B cell (primary cell): ENCODE measurements at regions not wholly inside any gene's neighbourhood (a gene's known extent, or its start where the extent isn't known, plus 50 kb on each side); places are given as distances from the start of the nearest gene placed in this dataset.

ENCODE experiments used
- ATAC-seq: fragments of 200-7000 bp; cut with Tn5 transposase; one replicate; pipeline ENCODE4 v1.10.0; 2021; ENCODE audit warnings: low read depth, mild to moderate bottlenecking, moderate number of reproducible peaks, moderate library complexity
- CTCF ChIA-PET: fragments of 350-600 bp; sonication (Branson Sonifier 250); formaldehyde crosslinking; loops from one replicate; lab custom pipeline; 2021; ENCODE audit warnings: antibody characterized with exemption, inconsistent platforms; lab: Charles Lee
- POLR2A ChIA-PET: fragments of 350-600 bp; sonication (Branson Sonifier 250); formaldehyde crosslinking; loops from one replicate; lab custom pipeline; 2021; ENCODE audit warnings: antibody characterized with exemption; lab: Charles Lee
- DNase-seq: peaks from one replicate; pipeline ENCODE4 v3.0.0; 2013
- H2AFZ ChIP-seq: 2 replicates; pipeline ENCODE4 v1.6.1; 2012; ENCODE audit warnings: mild to moderate bottlenecking, low read depth, low read length; ENCODE audit not compliant: insufficient read depth, poor library complexity, severe bottlenecking
- H3K27ac ChIP-seq, 2 donors: 1 replicate in 1 of 2; 2 replicates in 1 of 2; pipeline ENCODE4 v1.5.1; 2012 to 2013; ENCODE audit warnings: low read length in 2 of 2, mild to moderate bottlenecking in 2 of 2, moderate library complexity in 1 of 2
- H3K27me3 ChIP-seq, 4 experiments: fragments of 200-600 bp in 1 of 4; sonication (generic) in 1 of 4; replicated peaks in 1 of 4; 1 replicate in 2 of 4; 2 replicates in 2 of 4; pipeline versions ENCODE4 v1.6.1 to v1.7.0; 2013 to 2016; ENCODE audit warnings: low read length in 3 of 4, mild to moderate bottlenecking in 2 of 4, mixed read lengths in 1 of 4, moderate library complexity in 1 of 4; ENCODE audit not compliant: insufficient read depth in 4 of 4, control insufficient read depth in 3 of 4; ENCODE audit errors: control extremely low read depth in 1 of 4
- H3K36me3 ChIP-seq, 2 experiments: replicated peaks in 1 of 2; 1 replicate in 1 of 2; 2 replicates in 1 of 2; pipeline versions ENCODE4 v1.6.1 to v1.7.1; 2013; ENCODE audit warnings: low read length in 1 of 2; ENCODE audit not compliant: insufficient read depth in 2 of 2, control insufficient read depth in 1 of 2; ENCODE audit errors: control extremely low read depth in 1 of 2, extremely low read depth in 1 of 2
- H3K4me1 ChIP-seq, 2 donors: fragments of 200-600 bp in 1 of 2; sonication (generic) in 1 of 2; 1 replicate in 1 of 2; 2 replicates in 1 of 2; pipeline versions ENCODE4 v1.5.1 to v1.6.1; 2013 to 2017; ENCODE audit warnings: low read length in 2 of 2; ENCODE audit not compliant: control insufficient read depth in 2 of 2, insufficient read depth in 2 of 2
- H3K4me2 ChIP-seq: replicated peaks from 2 replicates; pipeline ENCODE3; 2012; ENCODE audit warnings: mild to moderate bottlenecking, low read depth, low read length; ENCODE audit not compliant: poor library complexity, severe bottlenecking
- H3K4me3 ChIP-seq, 5 experiments: fragments of 200-600 bp in 1 of 5; sonication (generic) in 1 of 5; 1 replicate in 3 of 5; 2 replicates in 2 of 5; pipeline versions ENCODE4 v1.5.1 to v1.7.0; 2011 to 2016; ENCODE audit warnings: low read length in 4 of 5, mild to moderate bottlenecking in 4 of 5, low read depth in 2 of 5, control low read depth in 1 of 5, moderate library complexity in 1 of 5; ENCODE audit not compliant: insufficient read depth in 1 of 5; ENCODE audit errors: control extremely low read depth in 1 of 5, extremely low read depth in 1 of 5
- H3K79me2 ChIP-seq: fragments of 200-600 bp; sonication (generic); one replicate; pipeline ENCODE4 v1.6.0; 2016; ENCODE audit warnings: low read length; ENCODE audit not compliant: control insufficient read depth, insufficient read depth
- H3K9ac ChIP-seq: fragments of 200-600 bp; sonication (generic); 2 replicates; pipeline ENCODE4 v1.6.1; 2017; ENCODE audit warnings: mild to moderate bottlenecking, low read length, moderate library complexity
- H3K9me3 ChIP-seq, 3 donors: one replicate each; pipeline versions ENCODE4 v1.6.1 to v1.7.1; 2013; ENCODE audit warnings: low read length in 2 of 3; ENCODE audit not compliant: control insufficient read depth in 2 of 3, insufficient read depth in 1 of 3; ENCODE audit errors: control extremely low read depth in 1 of 3
- H4K20me1 ChIP-seq: 2 replicates; pipeline ENCODE4 v1.6.0; 2012; ENCODE audit warnings: mild to moderate bottlenecking, low read length; ENCODE audit not compliant: insufficient read depth, control insufficient read depth, poor library complexity, severe bottlenecking
- H3K27ac Mint-ChIP-seq: one replicate; pipeline ENCODE4 v1.8.0; 2021; ENCODE audit warnings: mixed read lengths
- H3K27me3 Mint-ChIP-seq: one replicate; pipeline ENCODE4 v1.8.0; 2021; ENCODE audit warnings: mixed read lengths
- H3K4me1 Mint-ChIP-seq: one replicate; pipeline ENCODE4 v1.8.0; 2021; ENCODE audit warnings: mixed read lengths
- H3K4me3 Mint-ChIP-seq: one replicate; pipeline ENCODE4 v1.8.0; 2021; ENCODE audit warnings: mixed read lengths
- H3K9me3 Mint-ChIP-seq: one replicate; pipeline ENCODE4 v1.8.0; 2022; ENCODE audit warnings: mixed read lengths; ENCODE audit not compliant: insufficient read depth
- CTCF ChIP-seq: fragments of 200-600 bp; IDR thresholded peaks from one replicate; pipeline ENCODE4 v1.8.0; 2022; ENCODE audit warnings: antibody characterized with exemption, mild to moderate bottlenecking
- EZH2 ChIP-seq: IDR thresholded peaks from 2 replicates; pipeline ENCODE4 v1.6.1; 2012; ENCODE audit warnings: borderline replicate concordance, low read depth, mild to moderate bottlenecking, moderate library complexity, low read length; ENCODE audit not compliant: insufficient read depth, poor library complexity, severe bottlenecking
- WGBS: methylation state at CpG from one replicate; pipeline ENCODE4 v1.1.5; 2013; ENCODE audit warnings: missing lambda C conversion rate; ENCODE audit not compliant: insufficient coverage; 5-methylcytosine and 5-hydroxymethylcytosine counted together
- intact Hi-C: fragments of 100-400 bp; cut with micrococcal nuclease; formaldehyde crosslinking; loops from one replicate; pipeline ENCODE4 v1.10.0; 2022

GRCh38 chr5:158153508-158153907, 294.6 kb upstream of the CLINT1 start:
- no peak overlapping the region for H3K27ac Mint-ChIP-seq

GRCh38 chr5:158152136-158152535, 293.2 kb upstream of the CLINT1 start:
- no peak for DNase-seq
- peaks cover 0 to 4% (median 0%) of the 10 kb centered on the region in 4 experiments for H3K27me3 ChIP-seq
- ChIA-PET POLR2A (no interaction called here), CTCF (interaction anchor here (1.9 kb wide), 1 partner anchor 23 kb away, joined by 4 read pairs; no protein-coding TSS in a partner anchor)
- no peak overlapping the region for H3K4me2 ChIP-seq
- H3K4me3 Mint-ChIP-seq, result no peak overlapping the region
- H3K27ac ChIP-seq, result no peak overlapping the region
- H3K9me3 Mint-ChIP-seq, result no peaks in the 10 kb centered on the region
- H3K9me3 ChIP-seq, result no peaks in the 10 kb centered on the region
- H3K36me3 ChIP-seq, result no peaks in the 10 kb centered on the region
- no peak overlapping the region for H3K27ac Mint-ChIP-seq
- no peaks in the 10 kb centered on the region for H4K20me1 ChIP-seq
- no peak overlapping the region for H2AFZ ChIP-seq
- no peak overlapping the region for H3K4me3 ChIP-seq
- TF ChIP-seq CTCF (no peak), EZH2 (no peak)
- H3K4me1 Mint-ChIP-seq, result no peaks in the 10 kb centered on the region
- no peaks in the 10 kb centered on the region for H3K4me1 ChIP-seq
- intact Hi-C loops, result no loop called here
- no peak overlapping the region for H3K9ac ChIP-seq
- no peak for ATAC-seq
- no peaks in the 10 kb centered on the region for H3K79me2 ChIP-seq
- 96% methylated on average over 3 of the region's 3 CpGs for WGBS
- H3K27me3 Mint-ChIP-seq, result peaks cover 12% of the 10 kb centered on the region

More at GRCh38 chr5:158153508-158153907, 294.6 kb upstream of the CLINT1 start:
- intact Hi-C loops, result no loop called here
- Mint-ChIP-seq H3K9me3 (no peaks in the 10 kb centered on the region), H3K4me3 (no peak overlapping the region), H3K4me1 (no peaks in the 10 kb centered on the region), H3K27me3 (peaks cover 15% of the 10 kb centered on the region)
- 72% methylated on average over 2 of the region's 3 CpGs for WGBS
- Histone ChIP-seq H2AFZ (no peak overlapping the region), H3K4me3 (no peak overlapping the region), H3K4me2 (no peak overlapping the region), H3K36me3 (no peaks in the 10 kb centered on the region), H3K27ac (no peak overlapping the region), H3K4me1 (no peaks in the 10 kb centered on the region), H3K9ac (no peak overlapping the region), H4K20me1 (no peaks in the 10 kb centered on the region), H3K79me2 (no peaks in the 10 kb centered on the region), H3K9me3 (no peaks in the 10 kb centered on the region), H3K27me3 (peaks cover 0 to 6% (median 0%) of the 10 kb centered on the region in 4 experiments)
- ChIA-PET CTCF (no interaction called here), POLR2A (no interaction called here)
- ATAC-seq (no peak), DNase-seq (no peak)
- TF ChIP-seq EZH2 (no peak), CTCF (no peak)
